H1 (cell line): ENCODE measurements at regions not wholly inside any gene's neighbourhood (a gene's known extent, or its start where the extent isn't known, plus 50 kb on each side); places are given as distances from the start of the nearest gene placed in this dataset.

Experiments
- CTCF ChIA-PET: fragments of 300-600 bp; sonication (Branson Sonifier 250); formaldehyde crosslinking; loops from one replicate; lab custom pipeline; 2021; ENCODE audit not compliant: partially characterized antibody; lab: Charles Lee
- POLR2A ChIA-PET: fragments of 300-600 bp; sonication (Branson Sonifier 250); formaldehyde crosslinking; loops from one replicate; lab custom pipeline; 2021; ENCODE audit warnings: inconsistent platforms; ENCODE audit not compliant: partially characterized antibody; lab: Charles Lee
- DNase-seq, 2 experiments: peaks; one replicate each; pipeline versions ENCODE4 v3.0.0 to v3.0.0-alpha.2; 2010 to 2022; ENCODE audit warnings: low spot score in 2 of 2, low read depth in 1 of 2, mixed read lengths in 1 of 2
- FAIRE-seq: peaks from 2 replicates; lab custom pipeline; 2011; peaks lifted over from hg19 to GRCh38; lab: Jason Lieb, UNC
- H2AFZ ChIP-seq: 2 replicates; pipeline ENCODE4 v1.8.1; 2012; ENCODE audit warnings: low read length, inconsistent platforms
- H2AK5ac ChIP-seq: 2 replicates; pipeline ENCODE4 v1.6.1; 2013; ENCODE audit warnings: low read depth, low read length
- H2BK120ac ChIP-seq: replicated peaks from 2 replicates; pipeline ENCODE3; 2013; ENCODE audit warnings: low read depth, low read length, inconsistent platforms
- H2BK12ac ChIP-seq: 2 replicates; pipeline ENCODE4 v1.6.1; 2013; ENCODE audit warnings: low read depth, low read length
- H2BK15ac ChIP-seq: 2 replicates; pipeline ENCODE4 v1.6.1; 2013; ENCODE audit warnings: low read length
- H2BK20ac ChIP-seq: 2 replicates; pipeline ENCODE4 v1.6.1; 2013; ENCODE audit warnings: low read length
- H2BK5ac ChIP-seq: 2 replicates; pipeline ENCODE4 v1.6.1; 2013; ENCODE audit warnings: low read depth, low read length
- H3K14ac ChIP-seq: 2 replicates; pipeline ENCODE4 v1.6.1; 2013; ENCODE audit warnings: inconsistent platforms; ENCODE audit not compliant: insufficient read length
- H3K18ac ChIP-seq: 2 replicates; pipeline ENCODE4 v1.6.1; 2013; ENCODE audit warnings: low read length; ENCODE audit errors: extremely low read depth
- H3K23ac ChIP-seq: 2 replicates; pipeline ENCODE4 v1.6.1; 2013; ENCODE audit warnings: inconsistent platforms; ENCODE audit not compliant: insufficient read length
- H3K23me2 ChIP-seq: 2 replicates; pipeline ENCODE4 v1.6.1; 2013; ENCODE audit warnings: low read depth, low read length
- H3K27ac ChIP-seq: 2 replicates; pipeline ENCODE4 v1.6.1; 2011; ENCODE audit warnings: low read depth, low read length, inconsistent platforms
- H3K27me3 ChIP-seq, 4 experiments: replicated peaks in 1 of 4; 1 replicate in 1 of 4; 2 replicates in 3 of 4; pipeline versions ENCODE4 v1.6.1 to v1.8.1; 2011 to 2013; ENCODE audit warnings: low read length in 3 of 4, mild to moderate bottlenecking in 3 of 4, inconsistent platforms in 2 of 4, mixed read lengths in 2 of 4, moderate library complexity in 1 of 4; ENCODE audit not compliant: control insufficient read depth in 3 of 4, insufficient read depth in 3 of 4; ENCODE audit errors: extremely low read depth in 1 of 4
- H3K36me3 ChIP-seq, 4 experiments: 2 replicates each; pipeline versions ENCODE4 v1.6.1 to v1.8.1; 2011 to 2013; ENCODE audit warnings: mild to moderate bottlenecking in 4 of 4, low read length in 3 of 4, moderate library complexity in 2 of 4, control low read depth in 1 of 4, inconsistent platforms in 1 of 4; ENCODE audit not compliant: insufficient read depth in 4 of 4, control insufficient read depth in 2 of 4
- H3K4ac ChIP-seq: replicated peaks from 2 replicates; pipeline ENCODE3; 2013; ENCODE audit warnings: low read length, low read depth, mixed read lengths, inconsistent platforms; ENCODE audit not compliant: insufficient read length
- H3K4me1 ChIP-seq, 4 experiments: replicated peaks in 1 of 4; 1 replicate in 1 of 4; 2 replicates in 3 of 4; pipeline versions ENCODE4 v1.6.1 to v1.8.1; 2011 to 2013; ENCODE audit warnings: low read length in 3 of 4, inconsistent platforms in 2 of 4, mixed read lengths in 1 of 4; ENCODE audit not compliant: insufficient read depth in 4 of 4, control insufficient read depth in 3 of 4
- H3K4me2 ChIP-seq, 2 experiments: 2 replicates each; pipeline versions ENCODE4 v1.6.1 to v1.8.1; 2011 to 2013; ENCODE audit warnings: low read depth in 2 of 2, low read length in 2 of 2, control low read depth in 1 of 2, inconsistent platforms in 1 of 2, mild to moderate bottlenecking in 1 of 2; ENCODE audit not compliant: insufficient read depth in 1 of 2
- H3K4me3 ChIP-seq, 4 experiments: fragments of 200-600, 300-600 bp in 1 of 4; sonication (generic), shearing (Covaris generic), sonication (Bioruptor Twin) in 1 of 4; 2 replicates each; pipeline versions ENCODE4 v1.5.1 to v1.8.1; 2011 to 2016; ENCODE audit warnings: low read length in 4 of 4, low read depth in 3 of 4, control low read depth in 2 of 4, inconsistent platforms in 2 of 4, mild to moderate bottlenecking in 2 of 4, mixed read lengths in 1 of 4, moderate library complexity in 1 of 4; ENCODE audit not compliant: insufficient read depth in 2 of 4; ENCODE audit errors: extremely low read depth in 1 of 4
- H3K56ac ChIP-seq: replicated peaks from 2 replicates; pipeline ENCODE3; 2013; ENCODE audit warnings: low read depth, mild to moderate bottlenecking, mixed read lengths, low read length, inconsistent platforms; ENCODE audit not compliant: insufficient read length
- H3K79me1 ChIP-seq: 2 replicates; pipeline ENCODE4 v1.6.1; 2013; ENCODE audit warnings: low read depth, low read length, control low read depth
- H3K79me2 ChIP-seq, 2 experiments: 2 replicates each; pipeline versions ENCODE4 v1.6.1 to v1.8.1; 2012 to 2013; ENCODE audit warnings: low read length in 2 of 2, mild to moderate bottlenecking in 2 of 2, inconsistent platforms in 1 of 2; ENCODE audit not compliant: insufficient read depth in 2 of 2, control insufficient read depth in 1 of 2
- H3K9ac ChIP-seq, 4 experiments: replicated peaks in 1 of 4; 1 replicate in 1 of 4; 2 replicates in 3 of 4; pipeline versions ENCODE4 v1.6.1 to v1.8.1; 2011 to 2013; ENCODE audit warnings: low read depth in 3 of 4, low read length in 3 of 4, control low read depth in 2 of 4, mild to moderate bottlenecking in 2 of 4, moderate library complexity in 2 of 4, inconsistent platforms in 1 of 4; ENCODE audit errors: extremely low read depth in 1 of 4
- H3K9me3 ChIP-seq, 2 experiments: 2 replicates each; pipeline versions ENCODE4 v1.6.1 to v1.8.1; 2012 to 2013; ENCODE audit warnings: mild to moderate bottlenecking in 2 of 2, moderate library complexity in 2 of 2, control low read depth in 1 of 2, inconsistent platforms in 1 of 2, low read depth in 1 of 2, low read length in 1 of 2, mixed read lengths in 1 of 2; ENCODE audit not compliant: insufficient read depth in 2 of 2
- H4K20me1 ChIP-seq, 2 experiments: replicated peaks in 1 of 2; 2 replicates each; pipeline versions ENCODE3 to v1.8.1; 2011 to 2013; ENCODE audit warnings: inconsistent platforms in 2 of 2, low read length in 2 of 2, mild to moderate bottlenecking in 1 of 2; ENCODE audit not compliant: insufficient read depth in 2 of 2, control insufficient read depth in 1 of 2
- H4K5ac ChIP-seq: 2 replicates; pipeline ENCODE4 v1.6.1; 2013; ENCODE audit warnings: low read length, low read depth, mixed read lengths, inconsistent platforms; ENCODE audit not compliant: insufficient read length
- H4K8ac ChIP-seq: 2 replicates; pipeline ENCODE4 v1.8.0; 2013; ENCODE audit warnings: mild to moderate bottlenecking, moderate library complexity, low read length, inconsistent platforms; ENCODE audit not compliant: insufficient read depth; ENCODE audit errors: extremely low read depth
- H4K91ac ChIP-seq: replicated peaks from 2 replicates; pipeline ENCODE3; 2013; ENCODE audit warnings: low read length, mixed read lengths, inconsistent platforms; ENCODE audit not compliant: insufficient read length
- POLR2A ChIP-seq, 2 experiments: IDR thresholded peaks; 1 replicate in 1 of 2; 2 replicates in 1 of 2; pipeline ENCODE4 v1.6.1; 2011; ENCODE audit warnings: low read depth in 2 of 2, low read length in 2 of 2, mild to moderate bottlenecking in 2 of 2; ENCODE audit errors: control extremely low read depth in 1 of 2
- WGBS, 2 experiments: shearing (Covaris generic) in 1 of 2; methylation state at CpG; one replicate each; pipeline versions ENCODE4 v1.1.6 to v1.1.7; 2013 to 2015; ENCODE audit warnings: low lambda C conversion rate in 2 of 2, mixed read lengths in 2 of 2, inconsistent platforms in 1 of 2, low coverage in 1 of 2, missing lambda C conversion rate in 1 of 2; ENCODE audit not compliant: insufficient replicate concordance in 2 of 2, insufficient coverage in 1 of 2, insufficient read length in 1 of 2; ENCODE audit errors: extremely low coverage in 1 of 2, missing lambda C conversion rate in 1 of 2; 5-methylcytosine and 5-hydroxymethylcytosine counted together

- no peak for FAIRE-seq
- H3K27ac ChIP-seq = no peak overlapping the region
- H3K36me3 ChIP-seq = no peaks in the 10 kb centered on the region
- ChIA-PET POLR2A (no interaction called here), CTCF (interaction anchor here (0.9 kb wide), 1 partner anchor 21 kb away, joined by 3 read pairs; no protein-coding TSS in a partner anchor)
- H3K79me2 ChIP-seq = no peaks in the 10 kb centered on the region
- H2BK120ac ChIP-seq = no peak overlapping the region
- no peak for DNase-seq
- H4K91ac ChIP-seq = no peak overlapping the region
- WGBS, 2 experiments = 79% methylated on average over 3 of the region's 3 CpGs; no CpG with 5 or more reads in 1 of the 2 experiments
- no peak overlapping the region for H4K5ac ChIP-seq
- no peak overlapping the region for H2BK12ac ChIP-seq
- H3K9me3 ChIP-seq = peaks cover 2 to 3% of the 10 kb centered on the region in 2 experiments; a peak in 2 of 4 replicates
- no peaks in the 10 kb centered on the region for H3K23me2 ChIP-seq
- H3K4me1 ChIP-seq = no peaks in the 10 kb centered on the region
- H3K18ac ChIP-seq = no peak overlapping the region
- no peak overlapping the region for H4K8ac ChIP-seq
- H3K23ac ChIP-seq = no peak overlapping the region
- no peak overlapping the region for H3K4ac ChIP-seq
- no peak overlapping the region for H3K4me2 ChIP-seq
- no peak overlapping the region for H3K14ac ChIP-seq
- H2AFZ ChIP-seq = no peak overlapping the region
- no peaks in the 10 kb centered on the region for H3K27me3 ChIP-seq
- no peak overlapping the region for H3K4me3 ChIP-seq
- no peaks in the 10 kb centered on the region for H4K20me1 ChIP-seq
- H2AK5ac ChIP-seq = no peak overlapping the region
- H2BK20ac ChIP-seq = no peak overlapping the region
- no peak overlapping the region for H3K56ac ChIP-seq
- H3K9ac ChIP-seq = no peak overlapping the region
- no peak overlapping the region for H2BK5ac ChIP-seq
- no peak overlapping the region for H2BK15ac ChIP-seq
- H3K79me1 ChIP-seq = no peaks in the 10 kb centered on the region
- no peak for TF ChIP-seq POLR2A (IDR thresholded peaks at IDR 0.05; ENCODE audit: control extremely low read depth in 1 of 2, low read depth in 2 of 2, low read length in 2 of 2)
Measured at GRCh38 chr12:63313139-63313538, 162.1 kb upstream of the AVPR1A start.
